HEK293 (cell line): ENCODE measurements at regions not wholly inside any gene's neighbourhood (a gene's known extent, or its start where the extent isn't known, plus 50 kb on each side); places are given as distances from the start of the nearest gene placed in this dataset.

Source experiments
- BCL11A ChIP-seq: fragments of 450-650 bp; formaldehyde crosslinking; IDR thresholded peaks from 2 replicates; pipeline ENCODE4 v1.5.1; 2016; ENCODE audit warnings: low read depth, missing biosample characterization, missing genetic modification characterization
- REST ChIP-seq: fragments of 450-650 bp; formaldehyde crosslinking; IDR thresholded peaks from 2 replicates; pipeline ENCODE4 v1.5.1; 2016; ENCODE audit warnings: missing biosample characterization, missing genetic modification characterization
- ZEB2 ChIP-seq: fragments of 450-650 bp; formaldehyde crosslinking; IDR thresholded peaks from 2 replicates; pipeline ENCODE4 v1.5.1; 2016; ENCODE audit warnings: missing biosample characterization, missing genetic modification characterization
- ZNF133 ChIP-seq: fragments of 450-650 bp; formaldehyde crosslinking; IDR thresholded peaks from 2 replicates; pipeline ENCODE4 v1.5.1; 2016; ENCODE audit warnings: missing biosample characterization, missing genetic modification characterization
- ZNF362 ChIP-seq: fragments of 450-650 bp; formaldehyde crosslinking; IDR thresholded peaks from 2 replicates; pipeline ENCODE4 v1.5.1; 2016; ENCODE audit warnings: missing biosample characterization, missing genetic modification characterization
- ZNF600 ChIP-seq: fragments of 450-650 bp; formaldehyde crosslinking; IDR thresholded peaks from 2 replicates; pipeline ENCODE4 v1.5.1; 2016; ENCODE audit warnings: missing biosample characterization, missing genetic modification characterization
- ZNF704 ChIP-seq: fragments of 450-650 bp; formaldehyde crosslinking; IDR thresholded peaks from 2 replicates; pipeline ENCODE4 v1.5.1; 2016; ENCODE audit warnings: missing biosample characterization, missing genetic modification characterization
- ZNF707 ChIP-seq: fragments of 450-650 bp; formaldehyde crosslinking; IDR thresholded peaks from 2 replicates; pipeline ENCODE4 v1.5.1; 2016; ENCODE audit warnings: missing biosample characterization, missing genetic modification characterization
- TF ChIP-seq, protein P1 (sequence below): fragments of 450-650 bp; formaldehyde crosslinking; IDR thresholded peaks from 2 replicates; pipeline ENCODE4 v1.5.1; 2016; ENCODE audit warnings: missing biosample characterization, missing genetic modification characterization
- TF ChIP-seq, protein P2 (sequence below): fragments of 450-650 bp; formaldehyde crosslinking; IDR thresholded peaks from 2 replicates; pipeline ENCODE4 v1.5.1; 2016; ENCODE audit warnings: missing biosample characterization, missing genetic modification characterization, low read depth
- TF ChIP-seq, protein P3 (sequence below): fragments of 450-650 bp; formaldehyde crosslinking; IDR thresholded peaks from 2 replicates; pipeline ENCODE4 v1.5.1; 2016; ENCODE audit warnings: missing biosample characterization, missing genetic modification characterization, borderline replicate concordance
- TF ChIP-seq, protein P4 (sequence below): fragments of 450-650 bp; formaldehyde crosslinking; IDR thresholded peaks from 2 replicates; pipeline ENCODE4 v1.5.1; 2017; ENCODE audit warnings: missing biosample characterization, missing genetic modification characterization

- TF ChIP-seq, protein P1, sequence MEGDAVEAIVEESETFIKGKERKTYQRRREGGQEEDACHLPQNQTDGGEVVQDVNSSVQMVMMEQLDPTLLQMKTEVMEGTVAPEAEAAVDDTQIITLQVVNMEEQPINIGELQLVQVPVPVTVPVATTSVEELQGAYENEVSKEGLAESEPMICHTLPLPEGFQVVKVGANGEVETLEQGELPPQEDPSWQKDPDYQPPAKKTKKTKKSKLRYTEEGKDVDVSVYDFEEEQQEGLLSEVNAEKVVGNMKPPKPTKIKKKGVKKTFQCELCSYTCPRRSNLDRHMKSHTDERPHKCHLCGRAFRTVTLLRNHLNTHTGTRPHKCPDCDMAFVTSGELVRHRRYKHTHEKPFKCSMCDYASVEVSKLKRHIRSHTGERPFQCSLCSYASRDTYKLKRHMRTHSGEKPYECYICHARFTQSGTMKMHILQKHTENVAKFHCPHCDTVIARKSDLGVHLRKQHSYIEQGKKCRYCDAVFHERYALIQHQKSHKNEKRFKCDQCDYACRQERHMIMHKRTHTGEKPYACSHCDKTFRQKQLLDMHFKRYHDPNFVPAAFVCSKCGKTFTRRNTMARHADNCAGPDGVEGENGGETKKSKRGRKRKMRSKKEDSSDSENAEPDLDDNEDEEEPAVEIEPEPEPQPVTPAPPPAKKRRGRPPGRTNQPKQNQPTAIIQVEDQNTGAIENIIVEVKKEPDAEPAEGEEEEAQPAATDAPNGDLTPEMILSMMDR = no peak
- TF ChIP-seq ZNF133 (tag by site-specific recombination) (no peak), REST (tag by site-specific recombination) (no peak), ZNF707 (no peak), ZNF600 (tag by site-specific recombination) (no peak), BCL11A (tag by site-specific recombination) (no peak), ZEB2 (tag by site-specific recombination) (no peak), ZNF704 (tag by site-specific recombination) (no peak), ZNF362 (tag by site-specific recombination) (no peak)
- TF ChIP-seq, protein P2, sequence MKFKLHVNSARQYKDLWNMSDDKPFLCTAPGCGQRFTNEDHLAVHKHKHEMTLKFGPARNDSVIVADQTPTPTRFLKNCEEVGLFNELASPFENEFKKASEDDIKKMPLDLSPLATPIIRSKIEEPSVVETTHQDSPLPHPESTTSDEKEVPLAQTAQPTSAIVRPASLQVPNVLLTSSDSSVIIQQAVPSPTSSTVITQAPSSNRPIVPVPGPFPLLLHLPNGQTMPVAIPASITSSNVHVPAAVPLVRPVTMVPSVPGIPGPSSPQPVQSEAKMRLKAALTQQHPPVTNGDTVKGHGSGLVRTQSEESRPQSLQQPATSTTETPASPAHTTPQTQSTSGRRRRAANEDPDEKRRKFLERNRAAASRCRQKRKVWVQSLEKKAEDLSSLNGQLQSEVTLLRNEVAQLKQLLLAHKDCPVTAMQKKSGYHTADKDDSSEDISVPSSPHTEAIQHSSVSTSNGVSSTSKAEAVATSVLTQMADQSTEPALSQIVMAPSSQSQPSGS (tag by site-specific recombination) = no peak
- TF ChIP-seq, protein P3, sequence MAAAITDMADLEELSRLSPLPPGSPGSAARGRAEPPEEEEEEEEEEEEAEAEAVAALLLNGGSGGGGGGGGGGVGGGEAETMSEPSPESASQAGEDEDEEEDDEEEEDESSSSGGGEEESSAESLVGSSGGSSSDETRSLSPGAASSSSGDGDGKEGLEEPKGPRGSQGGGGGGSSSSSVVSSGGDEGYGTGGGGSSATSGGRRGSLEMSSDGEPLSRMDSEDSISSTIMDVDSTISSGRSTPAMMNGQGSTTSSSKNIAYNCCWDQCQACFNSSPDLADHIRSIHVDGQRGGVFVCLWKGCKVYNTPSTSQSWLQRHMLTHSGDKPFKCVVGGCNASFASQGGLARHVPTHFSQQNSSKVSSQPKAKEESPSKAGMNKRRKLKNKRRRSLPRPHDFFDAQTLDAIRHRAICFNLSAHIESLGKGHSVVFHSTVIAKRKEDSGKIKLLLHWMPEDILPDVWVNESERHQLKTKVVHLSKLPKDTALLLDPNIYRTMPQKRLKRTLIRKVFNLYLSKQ (tag by site-specific recombination) = no peak
- TF ChIP-seq, protein P4, sequence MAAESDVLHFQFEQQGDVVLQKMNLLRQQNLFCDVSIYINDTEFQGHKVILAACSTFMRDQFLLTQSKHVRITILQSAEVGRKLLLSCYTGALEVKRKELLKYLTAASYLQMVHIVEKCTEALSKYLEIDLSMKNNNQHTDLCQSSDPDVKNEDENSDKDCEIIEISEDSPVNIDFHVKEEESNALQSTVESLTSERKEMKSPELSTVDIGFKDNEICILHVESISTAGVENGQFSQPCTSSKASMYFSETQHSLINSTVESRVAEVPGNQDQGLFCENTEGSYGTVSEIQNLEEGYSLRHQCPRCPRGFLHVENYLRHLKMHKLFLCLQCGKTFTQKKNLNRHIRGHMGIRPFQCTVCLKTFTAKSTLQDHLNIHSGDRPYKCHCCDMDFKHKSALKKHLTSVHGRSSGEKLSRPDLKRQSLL (tag by site-specific recombination) = no peak
Measured at GRCh38 chr20:43832961-43833360, 81.7 kb upstream of the TOX2 start.
